Fibroblast of gingiva (primary cell): ENCODE measurements at regions not wholly inside any gene's neighbourhood (a gene's known extent, or its start where the extent isn't known, plus 50 kb on each side); places are given as distances from the start of the nearest gene placed in this dataset.
A peak's percentile ranks its signal among the peaks of the same experiment; 100 is the strongest.
"Not testable (repeated sequence)": the region's sequence is repeated elsewhere in the genome, so short reads cannot be mapped to it uniquely, and the experiment has no call there.

Experiments
- DNase-seq: peaks from one replicate; pipeline ENCODE4 v3.0.0-alpha.2; 2011; ENCODE audit warnings: low read depth

- no peak for DNase-seq
Observed at GRCh38 chr7:130947792-130948580, 214.0 kb upstream of the KLF14 start.

GRCh38 chr7:130948822-130949221 lies 214.8 kb upstream of the KLF14 start:
- DNase-seq, result no peak

DNA sequence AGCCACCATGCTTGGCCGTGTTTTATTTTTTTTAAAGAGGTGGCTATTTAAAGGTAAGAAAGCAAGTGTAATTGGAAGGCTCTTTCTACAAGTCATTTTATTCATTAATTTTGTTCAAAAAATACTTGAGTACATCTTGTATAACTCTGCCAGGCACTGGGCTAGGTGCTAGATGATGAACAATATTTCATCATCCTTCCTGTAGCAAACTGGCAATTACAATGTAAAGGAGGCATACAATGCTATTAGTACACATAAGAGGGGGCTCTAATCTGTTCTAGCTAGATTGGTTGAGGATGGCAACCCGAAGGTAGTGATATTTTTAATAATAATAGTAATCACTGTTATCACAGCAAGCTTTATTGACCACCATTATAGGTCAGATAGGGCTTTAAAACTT lies 215.5 kb upstream of the KLF14 start:
- DNase-seq, result no peak

DNA sequence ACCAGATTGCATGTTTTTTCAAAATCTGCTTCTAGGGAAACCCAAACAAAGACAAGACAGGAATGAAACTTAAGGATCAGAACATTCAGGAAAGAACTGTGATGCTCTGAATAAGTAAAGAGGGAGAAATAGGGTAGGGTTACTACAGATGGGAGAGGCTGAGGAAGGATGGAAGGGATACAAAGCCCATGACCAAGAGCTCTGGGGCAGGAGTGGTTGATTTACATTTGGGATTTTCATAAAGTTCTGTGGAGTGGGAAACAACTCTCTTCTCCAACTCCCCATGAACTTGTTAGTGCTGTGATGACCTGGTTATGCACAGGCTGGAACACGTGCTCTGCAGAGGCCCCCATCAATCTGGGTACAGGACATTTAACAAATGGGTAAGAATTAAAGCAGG lies 216.0 kb upstream of the KLF14 start:
- DNase-seq, result no peak

- no peak for DNase-seq
Observed at GRCh38 chr7:130950741-130951140, 216.7 kb upstream of the KLF14 start.

DNA sequence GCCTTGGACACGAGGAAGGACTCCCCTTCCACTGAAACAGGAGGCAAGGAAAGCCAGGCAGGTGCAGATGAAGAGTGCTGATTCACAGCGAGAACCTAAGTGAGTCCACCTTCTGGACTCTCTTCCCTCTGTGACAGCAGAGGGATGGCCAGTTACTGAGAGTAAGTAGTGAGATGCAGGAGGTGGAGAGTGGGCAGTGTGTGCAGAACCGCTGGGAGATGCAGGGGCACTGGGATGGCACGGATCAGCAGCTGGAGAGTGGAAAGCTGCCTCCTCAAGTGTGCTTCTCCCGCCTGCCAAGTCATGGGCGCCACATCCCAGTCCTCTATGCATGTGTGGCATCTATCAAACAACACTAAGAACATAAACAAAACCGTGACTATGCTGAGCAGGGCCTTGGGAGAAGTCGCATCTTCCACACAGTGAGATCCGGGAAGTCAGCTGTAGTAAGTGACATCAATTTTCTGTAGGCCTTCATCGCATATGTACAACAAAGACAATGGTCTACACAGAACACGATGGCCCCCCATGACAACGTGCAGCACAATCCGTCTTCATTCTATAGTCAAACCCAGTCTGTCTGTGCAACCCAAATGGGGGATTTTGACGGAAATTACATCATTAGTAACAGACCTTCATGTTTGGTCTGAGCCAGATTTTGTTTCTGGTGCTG lies 217.4 kb upstream of the KLF14 start:
- no peak for DNase-seq

GRCh38 chr7:130951976-130952876 lies 218.2 kb upstream of the KLF14 start:
- DNase-seq, result no peak

DNA sequence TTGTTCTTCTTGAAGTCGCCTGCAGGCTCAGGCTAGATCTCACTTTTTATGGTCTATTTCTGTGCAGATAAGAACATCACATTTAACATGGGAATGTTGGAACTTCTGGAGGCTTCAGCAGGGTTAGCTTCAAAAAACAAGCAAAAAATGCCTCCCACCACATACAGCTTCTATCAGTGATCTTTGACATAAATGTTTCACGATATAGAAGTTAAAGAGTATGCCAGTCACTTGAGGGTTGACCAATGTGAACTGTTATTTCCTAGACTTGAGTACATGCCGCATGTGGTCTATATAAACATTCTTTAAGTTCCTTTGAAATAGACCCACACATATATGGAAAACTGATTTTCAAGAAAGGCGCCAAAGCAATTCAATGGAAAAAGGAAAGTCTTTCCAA lies 219.2 kb upstream of the KLF14 start:
- DNase-seq, result no peak

DNA sequence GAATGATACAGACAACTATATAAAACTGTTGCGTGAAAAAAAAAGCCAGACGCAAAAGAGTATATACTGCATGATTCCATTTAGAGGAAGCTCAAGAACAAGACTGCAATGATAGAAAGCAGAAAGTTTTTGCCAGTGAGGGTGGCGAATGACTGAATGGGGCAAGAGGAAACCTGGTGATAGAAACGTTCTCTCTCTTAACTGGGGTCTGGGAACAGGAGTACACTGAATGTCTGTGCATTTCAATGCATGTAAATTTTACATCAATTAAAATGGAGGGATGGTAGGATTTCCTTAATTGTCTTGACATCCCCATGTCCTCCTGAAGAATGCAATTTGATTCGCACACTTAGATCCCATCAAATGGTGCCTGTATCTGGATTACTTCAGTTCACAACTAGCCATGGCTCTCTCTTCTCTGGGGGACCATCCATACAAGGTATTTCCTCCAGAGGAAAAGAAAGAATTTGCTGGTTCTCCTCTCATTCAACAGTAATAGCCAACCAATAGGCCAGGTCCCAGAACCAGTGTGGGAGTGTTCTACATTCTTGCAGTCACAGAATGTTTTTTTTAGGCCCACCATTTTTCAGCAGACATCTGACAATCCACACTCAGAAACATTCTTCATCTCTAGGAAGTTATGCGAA lies 221.0 kb upstream of the KLF14 start:
- DNase-seq, result no peak

DNA sequence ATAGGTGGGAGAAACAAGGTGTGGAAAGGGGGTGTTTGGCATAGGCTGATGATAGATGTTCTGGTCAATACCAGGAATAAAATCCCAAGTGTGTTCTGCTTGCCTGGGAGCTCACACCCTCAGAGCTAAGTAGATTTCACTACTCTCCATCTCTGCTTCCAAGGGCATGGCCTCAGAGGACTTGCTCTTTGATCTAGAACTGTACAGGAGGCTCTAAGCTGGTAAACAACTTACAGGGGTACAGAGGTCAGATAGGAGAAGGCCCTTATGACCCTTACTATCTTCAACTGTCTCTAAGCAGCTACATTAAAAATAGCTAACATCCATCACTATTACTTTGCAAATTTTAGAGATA lies 221.5 kb upstream of the KLF14 start:
- no peak for DNase-seq

GRCh38 chr7:130956417-130957136 lies 222.6 kb upstream of the KLF14 start:
- DNase-seq, result no peak

DNA sequence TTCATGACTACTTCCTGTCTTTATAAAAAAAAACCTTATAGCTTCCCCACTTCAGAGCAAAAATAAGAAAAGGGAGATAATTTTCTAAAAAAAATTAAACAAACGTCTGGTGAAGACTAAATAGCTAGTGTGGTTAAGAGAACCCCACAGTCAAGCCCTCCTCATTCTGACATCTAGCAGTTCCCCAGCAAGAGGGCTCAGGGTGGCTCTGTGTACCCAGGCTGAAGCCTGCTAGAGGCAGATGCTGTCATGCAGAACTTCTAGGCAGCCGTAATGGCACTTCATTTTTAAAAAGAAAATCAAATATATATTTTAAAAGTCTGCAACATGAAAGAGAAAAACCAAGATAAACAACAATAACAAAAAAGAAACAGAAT lies 223.1 kb upstream of the KLF14 start:
- DNase-seq, result no peak

DNA sequence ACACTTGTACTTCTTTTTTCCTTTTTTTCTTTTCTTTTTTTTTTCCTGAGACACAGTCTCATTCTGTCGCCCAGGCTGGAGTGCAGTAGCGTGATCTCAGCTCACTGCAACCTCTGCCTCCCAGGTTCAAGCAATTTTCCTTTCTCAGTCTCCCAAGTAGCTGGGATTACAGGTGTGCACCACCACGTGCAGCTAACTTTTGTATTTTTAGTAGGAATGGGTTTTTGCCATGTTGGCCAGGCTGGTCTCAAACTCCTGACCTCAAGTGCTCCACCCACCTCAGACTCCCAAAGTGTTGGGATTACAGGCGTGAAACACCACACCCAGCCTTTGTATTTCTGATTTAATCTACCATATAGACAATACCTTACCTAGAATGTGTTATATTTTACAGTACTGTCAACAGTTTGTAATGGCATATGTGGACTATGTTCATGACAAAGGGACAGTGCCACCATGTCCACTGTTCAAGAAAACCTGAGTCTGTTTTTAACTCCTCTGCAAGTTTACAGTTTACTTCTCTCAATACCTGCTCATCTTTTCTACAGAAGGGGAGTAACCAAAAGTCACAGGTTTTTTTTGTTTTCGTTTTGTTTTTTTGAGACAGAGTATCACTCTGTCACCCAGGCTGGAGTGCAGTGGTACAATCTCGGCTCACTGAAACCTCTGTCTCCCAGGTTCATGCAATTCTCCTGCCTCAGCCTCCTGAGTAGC lies 223.9 kb upstream of the KLF14 start:
- DNase-seq, result not testable (repeated sequence)

DNA sequence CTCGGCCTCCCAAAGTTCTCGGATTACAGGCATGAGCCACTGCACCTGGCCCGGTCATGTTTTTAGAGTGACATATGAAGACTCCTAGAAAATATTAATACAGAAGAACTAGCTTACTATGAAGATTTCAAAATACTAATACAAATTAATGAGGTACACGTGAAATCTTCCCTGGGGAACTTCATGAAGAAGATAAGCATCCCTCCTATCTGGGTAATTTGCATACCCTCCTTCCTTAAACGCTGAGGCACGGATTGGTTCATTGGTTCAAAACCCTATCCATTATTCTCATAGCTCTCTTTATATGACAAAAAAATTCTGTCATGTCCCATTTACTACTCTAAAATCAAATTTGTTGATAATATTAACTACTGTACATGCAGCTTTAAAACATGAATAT lies 224.8 kb upstream of the KLF14 start:
- no peak for DNase-seq

DNA sequence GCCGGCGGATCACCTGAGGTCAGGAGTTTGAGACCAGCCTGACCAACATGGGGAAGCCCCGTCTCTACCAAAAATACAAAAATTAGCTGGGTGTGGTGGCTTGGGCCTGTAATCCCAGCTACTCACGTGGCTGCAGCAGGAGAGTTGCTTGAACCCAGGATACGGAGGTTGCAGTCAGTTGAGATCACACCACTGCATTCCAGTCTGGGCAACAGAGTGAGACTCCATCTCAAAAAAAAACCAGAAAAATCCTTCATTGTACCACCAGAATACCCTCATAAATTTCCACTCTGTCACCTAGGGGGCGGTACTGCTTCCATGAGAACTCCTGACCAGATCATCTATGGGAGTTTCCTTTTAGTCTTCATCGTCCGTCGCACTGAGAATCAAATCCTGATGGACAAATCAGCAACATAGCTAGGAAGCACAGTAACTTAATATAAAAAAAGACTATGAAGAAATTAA lies 225.8 kb upstream of the KLF14 start:
- DNase-seq, result peak; percentile 70

DNA sequence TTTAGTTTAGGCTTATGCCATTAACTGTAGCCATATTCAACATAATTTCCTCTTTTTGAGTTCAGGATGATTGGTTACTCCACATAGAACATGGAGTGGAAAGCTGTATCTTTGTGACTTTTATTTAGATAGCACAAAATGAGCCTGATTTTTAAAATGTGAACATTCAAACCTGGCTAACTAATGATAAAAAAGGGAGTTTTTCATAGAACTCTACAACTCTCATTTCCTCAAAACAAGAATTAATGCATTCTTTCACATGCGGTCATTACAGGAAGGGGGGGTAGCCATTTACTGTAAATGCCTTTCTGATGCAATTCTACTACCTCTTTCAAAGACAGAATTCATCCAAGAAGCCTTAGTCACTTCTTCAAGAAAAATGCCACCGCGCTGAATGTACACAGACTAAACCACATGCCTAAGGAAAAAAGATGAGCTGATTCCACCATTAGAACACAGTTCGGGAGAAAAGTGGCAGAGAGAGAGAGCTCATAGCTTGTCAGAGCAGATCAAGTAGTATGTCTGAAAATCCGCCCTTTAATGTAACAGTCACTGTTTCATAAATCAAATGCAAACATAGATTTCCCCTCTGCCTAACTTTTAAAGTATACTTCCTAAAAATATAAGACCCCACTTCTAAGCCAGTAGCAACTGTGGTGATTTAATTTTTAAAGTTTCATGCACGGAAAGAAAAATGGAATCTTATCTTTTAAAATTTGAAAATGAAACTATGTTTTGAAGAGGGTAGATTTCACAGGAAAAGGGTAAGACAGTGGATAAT lies 226.4 kb upstream of the KLF14 start:
- DNase-seq, result peak; percentile 97

- DNase-seq, result peak; percentile 73
Observed at GRCh38 chr7:130961128-130961601, 227.2 kb upstream of the KLF14 start.

DNA sequence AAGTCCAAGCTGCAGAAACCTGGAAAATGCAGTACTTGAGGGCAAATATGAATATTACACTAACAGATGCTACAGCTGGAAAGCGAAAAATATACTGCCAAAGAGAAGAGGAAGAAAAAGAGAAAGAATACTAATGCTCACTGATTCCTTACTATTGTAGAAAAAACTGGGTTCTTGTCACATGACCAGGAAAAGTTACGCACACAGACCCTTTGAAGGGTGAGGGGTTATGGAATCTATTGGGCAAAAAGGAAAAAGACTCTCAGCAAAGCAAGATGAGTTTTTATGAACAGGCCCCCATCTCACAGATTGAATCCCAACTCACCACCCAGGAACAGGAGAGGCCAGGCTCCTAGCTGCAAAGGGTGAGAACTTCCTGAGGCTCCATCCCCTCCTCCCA lies 228.1 kb upstream of the KLF14 start:
- no peak for DNase-seq

- DNase-seq, result no peak
Observed at GRCh38 chr7:130963339-130963738, 229.3 kb upstream of the KLF14 start.

DNA sequence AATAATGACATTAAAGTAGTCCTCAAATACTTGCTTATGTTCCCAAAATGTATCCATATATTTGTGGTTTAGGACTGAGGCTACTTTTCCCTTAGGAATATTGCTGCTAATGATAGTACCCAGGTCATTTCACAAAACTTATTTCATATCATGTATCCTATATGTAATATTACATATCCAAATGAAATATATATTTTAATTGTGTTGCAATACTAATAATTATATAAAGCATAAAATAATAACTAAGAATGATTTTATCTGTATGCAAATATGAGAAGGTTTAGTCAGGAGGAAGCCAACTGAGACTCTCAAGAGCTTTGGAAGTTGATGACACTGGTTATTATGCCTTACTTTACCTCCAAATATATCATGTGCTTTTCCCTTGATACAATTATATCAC lies 231.5 kb upstream of the KLF14 start:
- DNase-seq, result no peak
